ENCODE measurements at regions not wholly inside any gene's neighbourhood (a gene's known extent, or its start where the extent isn't known, plus 50 kb on each side); places are given as distances from the start of the nearest gene placed in this dataset.

GRCh38 chr18:5756823-5757222 lies 138.5 kb downstream of the TMEM200C start:
- H3K4me3 ChIP-seq (replicated peaks; ENCODE audit: low read depth, low read length): no peak overlapping the region
- no peak for TF ChIP-seq CTCF (IDR thresholded peaks at IDR 0.05; ENCODE audit: low read length, missing control alignments)
- DNase-seq (ENCODE audit: low read depth): no peak

GRCh38 chr18:5747678-5748077 lies 147.6 kb downstream of the TMEM200C start:
- no peak for DNase-seq (ENCODE audit: low read depth)
- TF ChIP-seq CTCF (IDR thresholded peaks at IDR 0.05; ENCODE audit: low read length, missing control alignments): no peak
- no peak overlapping the region for H3K4me3 ChIP-seq (replicated peaks; ENCODE audit: low read depth, low read length)

- no peak for DNase-seq (ENCODE audit: low read depth)
- H3K4me3 ChIP-seq (replicated peaks; ENCODE audit: low read depth, low read length): no peak overlapping the region
- no peak for TF ChIP-seq CTCF (IDR thresholded peaks at IDR 0.05; ENCODE audit: low read length, missing control alignments)
Observed at GRCh38 chr18:5746844-5747243, 148.5 kb downstream of the TMEM200C start.

GRCh38 chr18:5744659-5745058 lies 150.7 kb downstream of the TMEM200C start:
- TF ChIP-seq CTCF (IDR thresholded peaks at IDR 0.05; ENCODE audit: low read length, missing control alignments): no peak
- no peak overlapping the region for H3K4me3 ChIP-seq (replicated peaks; ENCODE audit: low read depth, low read length)
- DNase-seq (ENCODE audit: low read depth): no peak

GRCh38 chr18:5738526-5738925 lies 156.8 kb downstream of the TMEM200C start:
- H3K4me3 ChIP-seq (replicated peaks; ENCODE audit: low read depth, low read length): no peak overlapping the region
- TF ChIP-seq CTCF (IDR thresholded peaks at IDR 0.05; ENCODE audit: low read length, missing control alignments): no peak
- DNase-seq (ENCODE audit: low read depth): no peak

GRCh38 chr18:5732318-5732717 lies 163.0 kb downstream of the TMEM200C start:
- H3K4me3 ChIP-seq (replicated peaks; ENCODE audit: low read depth, low read length): no peak overlapping the region
- no peak for DNase-seq (ENCODE audit: low read depth)
- no peak for TF ChIP-seq CTCF (IDR thresholded peaks at IDR 0.05; ENCODE audit: low read length, missing control alignments)

GRCh38 chr18:5729983-5730699 lies 165.2 kb downstream of the TMEM200C start:
- no peak for DNase-seq (ENCODE audit: low read depth)
- H3K4me3 ChIP-seq (replicated peaks; ENCODE audit: low read depth, low read length): no peak overlapping the region
- no peak for TF ChIP-seq CTCF (IDR thresholded peaks at IDR 0.05; ENCODE audit: low read length, missing control alignments)

Measured in fibroblast of pulmonary artery (primary cell).